OCI-LY1 (cell line): ENCODE measurements at regions not wholly inside any gene's neighbourhood (a gene's known extent, or its start where the extent isn't known, plus 50 kb on each side); places are given as distances from the start of the nearest gene placed in this dataset.

Experiments used
- H2AFZ ChIP-seq: fragments of 200-600 bp; sonication (generic), shearing (Covaris generic); 2 replicates; pipeline ENCODE4 v1.6.0; 2014; ENCODE audit warnings: antibody characterized with exemption, mild to moderate bottlenecking, low read length
- H3F3A ChIP-seq: fragments of 200-600 bp; sonication (generic), shearing (Covaris generic); 2 replicates; pipeline ENCODE4 v1.6.0; 2014; ENCODE audit warnings: mild to moderate bottlenecking, antibody characterized with exemption, low read length, moderate library complexity; ENCODE audit not compliant: insufficient read depth
- H3K27ac ChIP-seq: fragments of 200-600 bp; sonication (generic); 2 replicates; pipeline ENCODE4 v1.5.1; 2014; ENCODE audit warnings: low read length, mixed run types, mild to moderate bottlenecking, low read depth; ENCODE audit not compliant: poor library complexity, severe bottlenecking
- H3K27me3 ChIP-seq: fragments of 200-600 bp; sonication (generic); 2 replicates; pipeline ENCODE4 v1.6.0; 2014; ENCODE audit warnings: antibody characterized with exemption, mild to moderate bottlenecking, low read length, moderate library complexity; ENCODE audit not compliant: insufficient read depth
- H3K36me3 ChIP-seq: fragments of 200-600 bp; sonication (generic); 2 replicates; pipeline ENCODE4 v1.6.1; 2014; ENCODE audit warnings: mild to moderate bottlenecking, antibody characterized with exemption, low read length, moderate library complexity, mixed read lengths; ENCODE audit not compliant: insufficient read depth
- H3K4me1 ChIP-seq: fragments of 200-600 bp; sonication (generic); 2 replicates; pipeline ENCODE4 v1.5.1; 2014; ENCODE audit warnings: mild to moderate bottlenecking, low read length, moderate library complexity; ENCODE audit not compliant: insufficient read depth, severe bottlenecking
- H3K4me2 ChIP-seq: fragments of 200-600 bp; sonication (generic), shearing (Covaris generic); 2 replicates; pipeline ENCODE4 v1.6.1; 2014; ENCODE audit warnings: low read length
- H3K4me3 ChIP-seq: fragments of 200-600 bp; sonication (generic); 2 replicates; pipeline ENCODE4 v1.5.1; 2014; ENCODE audit warnings: low read length, low read depth, mild to moderate bottlenecking, mixed read lengths; ENCODE audit not compliant: poor library complexity, severe bottlenecking
- H3K79me2 ChIP-seq: fragments of 200-600 bp; shearing (Covaris generic); 2 replicates; pipeline ENCODE4 v1.6.1; 2016; ENCODE audit warnings: mixed run types, low read length, mixed read lengths; ENCODE audit not compliant: insufficient read depth
- H3K9ac ChIP-seq: fragments of 200-600 bp; sonication (generic), shearing (Covaris generic); 2 replicates; pipeline ENCODE4 v1.6.1; 2014; ENCODE audit warnings: mild to moderate bottlenecking, low read length, mixed read lengths
- H3K9me2 ChIP-seq: fragments of 200-600 bp; sonication (generic), shearing (Covaris generic); 2 replicates; pipeline ENCODE4 v1.6.1; 2014; ENCODE audit warnings: low read depth, mild to moderate bottlenecking, low read length, mixed read lengths
- H3K9me3 ChIP-seq: fragments of 200-600 bp; shearing (Covaris generic); 2 replicates; pipeline ENCODE4 v1.6.1; 2014; ENCODE audit warnings: low read length, mixed read lengths
- H4K20me1 ChIP-seq: fragments of 200-600 bp; sonication (generic), shearing (Covaris generic); 2 replicates; pipeline ENCODE4 v1.6.0; 2016; ENCODE audit warnings: mild to moderate bottlenecking, low read length; ENCODE audit not compliant: insufficient read depth
- CTCF ChIP-seq: fragments of 200-600 bp; sonication (generic), shearing (Covaris generic); IDR thresholded peaks from 2 replicates; pipeline ENCODE4 v1.5.1; 2017; ENCODE audit warnings: mild to moderate bottlenecking, antibody characterized with exemption, low read length, moderate library complexity, mixed read lengths
- EZH2 ChIP-seq: fragments of 200-600 bp; sonication (generic), shearing (Covaris generic); IDR thresholded peaks from 2 replicates; pipeline ENCODE4 v1.8.0; 2017; ENCODE audit warnings: borderline replicate concordance, mixed run types, mild to moderate bottlenecking, antibody characterized with exemption, low read length, moderate library complexity, mixed read lengths

GRCh38 chr2:180360283-180360618, 353.2 kb upstream of the CWC22 start:
- Histone ChIP-seq H3K27me3 (no peaks in the 10 kb centered on the region), H2AFZ (no peak overlapping the region), H3K9ac (no peak overlapping the region; the same call in 1 of the 2 replicates), H3K4me3 (no peak overlapping the region), H3K27ac (peak overlapping the region; percentile 78), H4K20me1 (no peaks in the 10 kb centered on the region), H3K9me3 (no peaks in the 10 kb centered on the region), H3K9me2 (no peaks in the 10 kb centered on the region), H3K4me1 (peaks cover 18% of the 10 kb centered on the region), H3K4me2 (peak overlapping the region; percentile 24; the same call in 1 of the 2 replicates), H3K79me2 (no peaks in the 10 kb centered on the region), H3F3A (no peaks in the 10 kb centered on the region), H3K36me3 (no peaks in the 10 kb centered on the region)
- TF ChIP-seq EZH2 (no peak), CTCF (no peak)

GRCh38 chr2:180359522-180360282, 352.6 kb upstream of the CWC22 start:
- Histone ChIP-seq H3K79me2 (no peaks in the 10 kb centered on the region), H3K9me2 (no peaks in the 10 kb centered on the region), H2AFZ (no peak overlapping the region), H3K9me3 (no peaks in the 10 kb centered on the region), H3K4me2 (peak overlapping the region; percentile 24; the same call in 1 of the 2 replicates), H4K20me1 (no peaks in the 10 kb centered on the region), H3K9ac (no peak overlapping the region; the same call in 1 of the 2 replicates), H3K4me1 (peaks cover 18% of the 10 kb centered on the region), H3K4me3 (no peak overlapping the region), H3F3A (no peaks in the 10 kb centered on the region), H3K27me3 (no peaks in the 10 kb centered on the region), H3K27ac (peak overlapping the region; percentile 78), H3K36me3 (no peaks in the 10 kb centered on the region)
- TF ChIP-seq EZH2, result no peak
- peak; percentile 59 for TF ChIP-seq CTCF

GRCh38 chr2:180358458-180358857, 351.4 kb upstream of the CWC22 start:
- no peaks in the 10 kb centered on the region for H3K9me2 ChIP-seq
- H4K20me1 ChIP-seq, result no peaks in the 10 kb centered on the region
- H3K79me2 ChIP-seq, result no peaks in the 10 kb centered on the region
- no peak overlapping the region for H3K27ac ChIP-seq
- no peak overlapping the region for H3K9ac ChIP-seq
- H3F3A ChIP-seq, result no peaks in the 10 kb centered on the region
- no peak overlapping the region for H2AFZ ChIP-seq
- no peaks in the 10 kb centered on the region for H3K36me3 ChIP-seq
- peaks cover 18% of the 10 kb centered on the region for H3K4me1 ChIP-seq
- H3K4me3 ChIP-seq, result no peak overlapping the region
- no peaks in the 10 kb centered on the region for H3K27me3 ChIP-seq
- TF ChIP-seq EZH2 (no peak), CTCF (no peak)
- H3K4me2 ChIP-seq, result no peak overlapping the region
- no peaks in the 10 kb centered on the region for H3K9me3 ChIP-seq
